ENCODE measurements at regions not wholly inside any gene's neighbourhood (a gene's known extent, or its start where the extent isn't known, plus 50 kb on each side); places are given as distances from the start of the nearest gene placed in this dataset.

- DNase-seq = no peak
These were observed 949.3 kb downstream of the BCL11A start for GRCh38 chr2:59604123-59604522.

- no peak for DNase-seq
These were observed 958.7 kb downstream of the BCL11A start for GRCh38 chr2:59594671-59595222.

DNA sequence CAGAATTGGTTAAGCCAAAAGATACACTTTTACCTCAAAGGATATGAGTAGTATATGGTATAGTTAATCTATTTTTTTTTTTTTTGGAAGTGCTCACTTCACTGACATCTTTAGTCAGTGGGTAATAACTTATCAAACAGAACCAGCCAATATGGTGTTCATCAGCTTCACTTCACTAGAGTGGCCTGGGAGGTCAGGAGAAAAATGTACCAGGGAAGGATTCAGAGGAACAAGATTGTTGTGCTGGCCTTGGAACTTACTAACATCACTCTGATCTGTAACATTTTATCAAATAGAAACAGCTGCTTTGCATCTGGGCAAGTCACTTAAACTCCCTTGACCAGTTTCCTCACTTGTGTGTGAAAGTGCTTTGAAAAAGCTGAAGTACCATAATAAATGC is 962.7 kb downstream of the BCL11A start:
- no peak for DNase-seq

GRCh38 chr2:59589881-59590280 is 963.6 kb downstream of the BCL11A start:
- DNase-seq = no peak

DNA sequence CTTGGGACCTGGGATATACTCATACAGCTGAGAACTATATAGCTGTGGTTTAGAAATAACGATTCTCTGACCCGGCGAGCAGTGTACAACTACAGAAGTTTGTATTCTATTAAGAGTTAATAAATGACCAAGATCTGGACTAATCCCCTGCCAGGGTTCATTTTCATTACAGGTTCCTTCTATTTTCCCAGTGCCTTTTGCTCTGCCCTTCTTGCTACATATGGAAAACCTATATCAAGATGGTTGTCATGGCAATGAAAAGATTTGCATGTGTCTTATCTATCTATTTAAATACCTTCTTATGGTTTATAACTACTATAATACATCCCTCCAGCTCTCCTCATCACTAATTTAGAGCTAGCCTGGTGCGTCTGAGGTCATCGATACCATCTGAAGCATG is 965.2 kb downstream of the BCL11A start:
- no peak for DNase-seq

DNA sequence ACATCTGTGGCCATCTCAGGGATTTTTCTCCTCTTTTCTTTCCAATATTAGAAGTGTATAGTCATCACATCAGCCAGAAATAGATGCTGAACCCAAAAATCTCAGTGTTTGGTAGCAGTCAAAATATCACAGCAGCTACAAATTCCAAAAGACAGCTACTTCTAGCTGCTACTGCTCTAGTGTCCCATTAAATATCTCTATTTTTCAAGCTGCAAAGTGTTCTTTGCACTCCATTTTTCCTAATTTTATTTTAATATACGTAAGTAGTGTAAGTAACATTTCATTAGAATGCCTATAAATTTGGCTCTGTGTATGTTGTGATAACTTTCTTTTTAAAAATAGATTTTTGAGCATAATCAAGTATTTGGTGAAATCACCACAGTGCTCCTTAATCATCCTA is 967.3 kb downstream of the BCL11A start:
- DNase-seq = no peak

DNA sequence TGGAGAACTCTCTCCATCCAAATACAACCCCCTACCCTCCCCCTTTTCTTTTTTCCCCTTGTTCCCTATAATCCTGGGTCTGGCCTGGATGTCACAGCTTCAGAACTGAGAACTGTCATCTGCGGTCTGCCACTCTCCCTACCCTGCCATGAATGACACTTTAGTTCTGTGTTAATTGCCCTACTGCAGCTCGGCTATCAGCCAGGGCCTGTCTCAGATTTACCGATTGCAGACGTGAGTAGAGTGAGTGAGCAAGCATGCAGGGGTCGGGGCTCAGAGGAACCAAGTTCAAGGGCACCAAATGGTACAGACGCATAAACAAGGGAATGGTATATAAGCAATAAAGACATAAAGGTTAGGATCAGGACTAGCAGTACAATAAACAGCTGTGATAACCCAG is 967.8 kb downstream of the BCL11A start:
- no peak for DNase-seq

- peak; percentile 17 for DNase-seq
These were observed 968.5 kb downstream of the BCL11A start for GRCh38 chr2:59584958-59585357.

DNA sequence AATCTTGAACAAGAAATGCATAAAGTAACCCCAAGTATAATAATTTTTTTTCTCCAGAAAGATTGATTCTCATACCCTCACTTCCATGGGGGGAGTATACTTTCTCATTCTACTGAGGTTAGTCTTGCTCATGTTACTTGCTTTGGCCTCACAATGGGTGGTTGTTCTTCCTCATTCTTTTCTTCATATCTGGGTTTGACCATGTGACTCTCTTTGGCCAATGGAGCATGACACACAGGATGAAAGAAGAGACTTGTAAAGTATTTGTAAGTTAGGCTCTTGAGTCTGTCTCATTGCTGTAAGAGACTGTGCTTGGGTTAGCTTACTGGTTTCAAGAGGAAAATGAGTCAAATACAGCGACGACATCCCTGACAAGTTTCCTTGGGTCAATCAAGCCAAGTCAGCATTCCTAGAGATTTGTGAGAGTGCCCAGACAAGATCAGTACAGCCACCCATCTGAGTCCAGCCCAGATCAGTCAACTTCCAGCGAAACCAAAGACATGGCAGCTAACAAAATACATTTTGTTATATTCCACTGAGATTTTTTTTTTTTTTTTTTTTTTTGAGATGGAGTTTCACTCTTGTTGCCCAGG is 970.2 kb downstream of the BCL11A start:
- DNase-seq = no peak

DNA sequence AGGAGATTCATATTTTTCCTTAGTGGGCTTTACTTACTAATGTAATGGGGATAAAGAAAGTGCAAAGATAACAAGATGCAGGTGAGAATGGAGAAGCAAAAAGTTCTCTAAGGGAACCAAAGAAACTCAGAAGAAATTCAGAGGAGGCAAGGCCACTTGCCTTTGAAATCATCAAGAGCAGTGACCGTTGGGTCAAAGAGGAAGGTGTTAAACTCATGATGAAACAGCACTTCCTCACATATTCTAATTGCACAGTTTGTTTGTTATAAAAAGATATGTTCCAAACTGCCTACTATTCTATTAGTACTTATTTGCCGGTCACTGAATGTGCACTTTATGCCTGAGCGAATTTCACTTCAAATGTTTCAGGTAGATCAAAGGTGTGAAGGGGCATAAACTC is 975.1 kb downstream of the BCL11A start:
- DNase-seq = no peak

DNA sequence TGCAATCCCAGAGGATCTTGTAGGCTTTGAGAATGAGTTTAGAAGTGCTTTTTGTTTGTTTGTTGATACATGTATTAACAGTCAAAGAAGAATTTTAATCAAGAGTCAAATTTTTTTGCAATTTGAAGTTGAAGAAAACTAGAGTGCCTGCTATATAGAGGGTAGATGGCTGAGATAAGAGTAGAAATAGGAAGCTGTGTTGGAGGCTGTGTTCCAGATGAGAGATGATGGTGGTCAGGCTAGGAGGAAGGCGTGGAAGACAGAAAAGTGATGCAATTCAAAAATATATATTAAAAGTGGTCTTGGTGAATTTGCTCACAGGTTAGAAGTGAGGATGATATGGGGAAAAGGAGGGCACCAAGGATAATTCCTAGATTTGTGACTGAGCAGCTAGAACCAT is 978.3 kb downstream of the BCL11A start:
- DNase-seq = no peak

GRCh38 chr2:59572227-59572626 is 981.2 kb downstream of the BCL11A start:
- DNase-seq = no peak

GRCh38 chr2:59570818-59571217 is 982.6 kb downstream of the BCL11A start:
- DNase-seq = no peak

GRCh38 chr2:59569124-59569523 is 984.3 kb downstream of the BCL11A start:
- DNase-seq = no peak

- no peak for DNase-seq
These were observed 985.0 kb downstream of the BCL11A start for GRCh38 chr2:59568461-59568860.

GRCh38 chr2:59567151-59567550 is 986.3 kb downstream of the BCL11A start:
- no peak for DNase-seq

- no peak for DNase-seq
These were observed 986.7 kb downstream of the BCL11A start for GRCh38 chr2:59566739-59567138.

DNA sequence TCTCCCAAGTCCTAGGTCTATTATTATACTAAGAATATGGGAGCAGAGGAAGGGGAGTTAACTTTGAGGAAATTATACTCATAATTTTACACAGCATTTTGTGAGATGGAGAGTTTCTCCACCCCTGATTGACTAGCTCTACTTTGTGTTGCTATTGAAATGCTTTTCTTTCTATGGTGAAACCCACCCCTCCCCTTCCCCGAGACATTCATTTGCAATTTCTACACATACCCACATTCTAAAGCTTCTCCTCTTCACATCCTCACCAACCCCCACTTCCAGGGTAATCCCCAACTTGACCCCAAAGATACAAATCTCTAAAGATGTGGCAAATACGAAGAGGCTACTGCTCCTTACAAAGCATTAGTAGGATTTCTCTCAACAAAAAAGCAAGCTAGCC is 992.2 kb downstream of the BCL11A start:
- DNase-seq = no peak

DNA sequence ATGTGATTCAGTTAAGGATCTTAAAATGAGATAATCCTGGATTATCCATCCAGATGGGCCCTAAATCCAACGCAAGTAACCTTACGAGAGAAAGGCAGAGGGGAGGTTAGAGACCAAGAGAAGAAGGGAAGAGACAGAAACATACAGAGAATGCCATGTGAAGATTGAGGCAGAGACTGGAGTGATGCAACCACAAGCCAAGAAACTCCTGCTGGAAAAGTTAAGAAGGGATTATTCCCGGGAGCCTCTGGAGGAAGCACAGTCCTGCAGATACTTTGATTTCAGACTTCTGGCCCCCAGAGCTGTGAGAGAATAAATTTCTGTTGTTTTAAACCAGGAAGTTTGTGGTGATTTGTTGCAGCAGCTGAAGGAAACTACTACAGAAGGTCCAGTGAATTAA is 992.7 kb downstream of the BCL11A start:
- no peak for DNase-seq

GRCh38 chr2:59540864-59541263 is 1012.6 kb downstream of the BCL11A start:
- no peak for DNase-seq

DNA sequence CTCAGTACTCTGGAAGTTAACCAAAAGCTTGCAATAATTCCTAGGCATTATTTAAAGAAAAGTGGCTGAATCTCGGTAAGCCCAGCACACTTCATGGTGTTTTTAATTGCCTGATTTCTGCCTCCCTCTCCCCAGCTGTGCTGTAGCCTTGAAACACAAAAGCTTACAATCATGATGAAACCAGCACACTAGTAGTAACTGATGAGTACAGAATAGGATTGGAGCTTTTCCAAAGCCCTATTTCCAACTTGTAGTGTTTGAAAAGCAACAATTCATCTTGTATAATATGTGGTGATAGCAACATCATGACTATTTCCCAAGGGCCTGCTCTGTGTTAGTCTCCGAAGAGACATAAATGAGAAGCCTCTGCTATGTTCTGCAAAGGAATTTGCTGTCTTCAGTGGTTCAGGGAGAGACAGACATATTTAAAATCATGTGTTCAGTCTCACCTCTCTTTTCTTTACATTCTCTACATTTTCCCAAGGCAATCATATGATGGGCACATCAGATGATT is 1015.0 kb downstream of the BCL11A start:
- DNase-seq = no peak

DNA sequence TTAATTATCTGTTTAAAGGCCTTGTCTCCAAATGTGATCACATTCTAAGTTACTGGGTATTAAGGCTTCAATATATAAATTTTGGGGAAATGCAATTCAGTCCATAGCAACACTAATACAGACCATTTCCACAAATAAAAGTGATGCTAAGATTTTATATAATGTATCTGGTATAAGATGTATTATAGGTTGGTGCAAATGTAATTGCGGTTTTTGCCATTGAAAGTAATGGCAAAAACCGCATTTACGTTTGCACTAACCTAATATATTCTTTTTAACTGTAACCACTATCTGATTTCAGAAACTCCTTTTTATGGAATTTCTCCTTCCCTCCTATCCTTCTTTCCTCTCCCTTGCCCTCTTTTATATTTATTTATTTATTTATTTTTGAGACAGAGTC is 1020.6 kb downstream of the BCL11A start:
- no peak for DNase-seq

GRCh38 chr2:59530258-59530657 is 1023.2 kb downstream of the BCL11A start:
- DNase-seq = no peak

GRCh38 chr2:59529726-59530125 is 1023.7 kb downstream of the BCL11A start:
- DNase-seq = no peak

DNA sequence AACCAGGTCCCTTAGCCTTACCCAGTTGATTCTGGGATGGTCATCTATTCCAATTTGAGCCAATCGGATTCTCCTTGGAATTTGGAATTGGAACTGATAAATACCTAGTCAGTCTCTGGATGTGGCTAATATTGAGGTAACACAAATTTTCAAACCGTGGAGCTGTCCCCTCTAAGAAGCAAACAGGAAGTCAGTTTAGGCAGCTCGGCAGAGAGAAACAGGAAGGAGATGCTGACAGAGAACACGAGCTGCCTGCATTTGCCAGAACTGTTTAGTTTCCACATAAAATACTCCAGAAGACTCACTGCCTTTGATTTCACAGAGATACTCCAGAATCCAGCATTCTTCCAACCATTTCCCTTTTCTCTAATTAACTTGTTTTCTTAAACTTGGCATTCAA is 1024.9 kb downstream of the BCL11A start:
- no peak for DNase-seq

All from NCI-H146 (cell line).